ENCODE measurements at regions not wholly inside any gene's neighbourhood (a gene's known extent, or its start where the extent isn't known, plus 50 kb on each side); places are given as distances from the start of the nearest gene placed in this dataset.
"Not testable (repeated sequence)": the region's sequence is repeated elsewhere in the genome, so short reads cannot be mapped to it uniquely, and the experiment has no call there.

GRCh38 chr18:11458447-11458846 is 150.9 kb upstream of the SLC35G4 start:
- Histone ChIP-seq H2AFZ (no peak overlapping the region), H3K4me3 (no peak overlapping the region), H3K4me1 (ENCODE audit: insufficient read depth) (no peaks in the 10 kb centered on the region), H3K36me3 (replicated peaks; ENCODE audit: insufficient read depth, low read depth) (no peaks in the 10 kb centered on the region), H3K79me2 (no peaks in the 10 kb centered on the region), H3K27ac (no peak overlapping the region), H3K4me2 (no peak overlapping the region), H3K27me3 (no peaks in the 10 kb centered on the region), H3K9me2 (replicated peaks; ENCODE audit: insufficient read depth) (no peaks in the 10 kb centered on the region), H4K20me1 (ENCODE audit: insufficient read depth, poor library complexity, severe bottlenecking) (no peaks in the 10 kb centered on the region), H3K9me3 (ENCODE audit: low read depth) (no peaks in the 10 kb centered on the region)
- TF ChIP-seq EZH2 (IDR thresholded peaks at IDR 0.05; ENCODE audit: borderline replicate concordance) (no peak), CTCF (IDR thresholded peaks at IDR 0.05; ENCODE audit: poor library complexity) (no peak), EZH2phosphoT487 (IDR thresholded peaks at IDR 0.05; ENCODE audit: low read depth, severe bottlenecking, unreplicated experiment) (no peak)
- no peak for DNase-seq (ENCODE audit: low spot score)
- WGBS (ENCODE audit: low lambda C conversion rate, missing lambda C conversion rate): 87% methylated on average over 3 of the region's 3 CpGs

DNA sequence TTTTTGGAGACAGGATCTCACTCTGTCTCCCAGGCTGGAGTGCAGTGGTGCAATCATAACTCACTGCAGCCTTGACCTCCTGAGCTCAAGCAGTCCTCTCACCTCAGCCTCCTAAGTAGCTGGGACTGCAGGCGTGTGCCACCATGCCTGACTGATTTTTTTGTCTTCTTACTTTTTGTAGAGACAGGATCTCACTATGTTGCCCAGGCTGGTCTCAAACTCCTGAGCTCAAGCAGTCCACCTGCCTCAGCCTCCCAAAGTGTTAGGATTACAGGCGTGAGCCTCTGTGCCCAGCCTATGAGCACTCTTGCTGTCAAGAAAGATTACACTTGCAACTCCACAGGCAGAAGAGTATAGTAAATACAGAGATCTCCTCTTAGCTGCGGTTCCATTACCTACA is 151.5 kb upstream of the SLC35G4 start:
- DNase-seq (ENCODE audit: low spot score); H4K20me1 ChIP-seq (ENCODE audit: insufficient read depth, poor library complexity, severe bottlenecking); H3K79me2 ChIP-seq; H3K4me2 ChIP-seq; H3K9me3 ChIP-seq (ENCODE audit: low read depth); H3K27ac ChIP-seq; H2AFZ ChIP-seq; H3K4me1 ChIP-seq (ENCODE audit: insufficient read depth); H3K9me2 ChIP-seq (replicated peaks; ENCODE audit: insufficient read depth); H3K27me3 ChIP-seq; H3K4me3 ChIP-seq; H3K36me3 ChIP-seq (replicated peaks; ENCODE audit: insufficient read depth, low read depth): not testable (repeated sequence)
- WGBS (ENCODE audit: low lambda C conversion rate, missing lambda C conversion rate): 87% methylated on average over 3 of the region's 3 CpGs

DNA sequence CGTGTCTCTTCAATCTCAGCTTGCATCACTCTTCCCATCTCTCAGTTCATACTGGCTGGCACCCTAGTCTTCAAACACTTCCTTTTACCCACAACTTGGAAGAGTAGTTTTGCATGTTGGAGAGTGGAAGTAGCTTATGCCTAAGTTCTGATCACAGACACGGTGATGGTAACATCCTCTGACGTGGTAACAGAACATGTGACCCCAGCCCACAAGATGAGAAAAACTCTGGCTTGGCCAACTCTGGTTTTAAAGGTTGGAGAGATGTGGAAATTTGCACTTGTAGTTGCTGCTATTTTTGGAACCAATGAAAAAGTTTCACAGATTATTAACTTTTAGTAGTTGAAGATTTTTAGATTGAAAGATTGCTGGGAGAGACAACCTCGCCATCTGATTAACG is 155.4 kb upstream of the SLC35G4 start:
- Histone ChIP-seq H2AFZ (no peak overlapping the region), H3K27ac (no peak overlapping the region), H3K79me2 (no peaks in the 10 kb centered on the region), H3K4me2 (no peak overlapping the region), H3K4me3 (no peak overlapping the region), H3K4me1 (ENCODE audit: insufficient read depth) (no peaks in the 10 kb centered on the region), H3K9me2 (replicated peaks; ENCODE audit: insufficient read depth) (no peaks in the 10 kb centered on the region), H4K20me1 (ENCODE audit: insufficient read depth, poor library complexity, severe bottlenecking) (no peaks in the 10 kb centered on the region), H3K9me3 (ENCODE audit: low read depth) (no peaks in the 10 kb centered on the region), H3K36me3 (replicated peaks; ENCODE audit: insufficient read depth, low read depth) (no peaks in the 10 kb centered on the region), H3K27me3 (no peaks in the 10 kb centered on the region)
- WGBS (ENCODE audit: low lambda C conversion rate, missing lambda C conversion rate): 90% methylated on average over 5 of the region's 5 CpGs
- TF ChIP-seq EZH2 (IDR thresholded peaks at IDR 0.05; ENCODE audit: borderline replicate concordance) (no peak), CTCF (IDR thresholded peaks at IDR 0.05; ENCODE audit: poor library complexity) (no peak), EZH2phosphoT487 (IDR thresholded peaks at IDR 0.05; ENCODE audit: low read depth, severe bottlenecking, unreplicated experiment) (no peak)
- DNase-seq (ENCODE audit: low spot score): no peak

DNA sequence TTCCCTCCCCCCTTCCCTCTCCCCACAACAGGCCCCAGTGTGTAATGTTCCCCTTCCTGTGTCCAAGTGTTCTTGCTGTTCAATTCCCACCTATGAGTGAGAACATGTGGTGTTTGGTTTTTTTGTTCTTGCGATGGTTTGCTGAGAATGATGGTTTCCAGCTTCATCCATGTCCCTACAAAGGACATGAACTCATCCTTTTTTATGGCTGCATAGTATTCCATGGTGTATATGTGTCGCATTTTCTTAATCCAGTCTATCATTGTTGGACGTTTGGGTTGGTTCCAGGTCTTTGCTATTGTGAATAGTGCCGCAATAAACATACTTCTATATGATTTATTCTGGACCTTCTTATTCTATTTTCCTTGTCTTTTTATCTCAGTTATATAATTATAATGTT is 165.2 kb upstream of the SLC35G4 start:
- not testable (repeated sequence) for H3K4me1 ChIP-seq (ENCODE audit: insufficient read depth); H3K4me2 ChIP-seq; H3K4me3 ChIP-seq; H3K27ac ChIP-seq; DNase-seq (ENCODE audit: low spot score); H3K79me2 ChIP-seq; H3K36me3 ChIP-seq (replicated peaks; ENCODE audit: insufficient read depth, low read depth); H4K20me1 ChIP-seq (ENCODE audit: insufficient read depth, poor library complexity, severe bottlenecking); H2AFZ ChIP-seq; H3K9me3 ChIP-seq (ENCODE audit: low read depth); H3K9me2 ChIP-seq (replicated peaks; ENCODE audit: insufficient read depth); H3K27me3 ChIP-seq
- WGBS (ENCODE audit: low lambda C conversion rate, missing lambda C conversion rate): 93% methylated on average over 4 of the region's 4 CpGs

DNA sequence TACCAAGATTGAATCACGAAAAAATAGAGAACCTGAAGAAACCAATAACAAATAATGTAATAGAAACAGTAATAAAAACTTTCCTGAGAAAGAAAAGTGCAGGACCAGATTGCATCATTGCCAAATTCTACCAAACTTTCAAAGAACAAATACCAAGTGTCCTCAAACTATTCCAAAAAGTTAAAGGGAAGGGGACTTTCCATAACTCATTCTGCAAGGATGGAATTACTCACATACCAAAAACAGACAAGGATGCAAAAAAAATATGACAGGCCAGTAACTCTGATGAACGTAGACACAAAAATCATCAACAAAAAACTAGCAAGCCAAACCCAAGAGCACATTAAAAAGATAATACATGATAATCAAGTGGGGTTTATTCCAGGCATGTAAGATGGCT is 172.3 kb upstream of the SLC35G4 start:
- no peak for DNase-seq (ENCODE audit: low spot score)
- 66% methylated on average over 2 of the region's 2 CpGs for WGBS (ENCODE audit: low lambda C conversion rate, missing lambda C conversion rate)
- Histone ChIP-seq H3K36me3 (replicated peaks; ENCODE audit: insufficient read depth, low read depth) (no peaks in the 10 kb centered on the region), H3K27me3 (no peaks in the 10 kb centered on the region), H3K4me2 (no peak overlapping the region), H2AFZ (no peak overlapping the region), H3K4me3 (no peak overlapping the region), H3K27ac (no peak overlapping the region), H4K20me1 (ENCODE audit: insufficient read depth, poor library complexity, severe bottlenecking) (no peaks in the 10 kb centered on the region), H3K9me3 (ENCODE audit: low read depth) (no peaks in the 10 kb centered on the region), H3K4me1 (ENCODE audit: insufficient read depth) (no peaks in the 10 kb centered on the region), H3K9me2 (replicated peaks; ENCODE audit: insufficient read depth) (no peaks in the 10 kb centered on the region), H3K79me2 (no peaks in the 10 kb centered on the region)
- TF ChIP-seq EZH2phosphoT487 (IDR thresholded peaks at IDR 0.05; ENCODE audit: low read depth, severe bottlenecking, unreplicated experiment): no peak
- TF ChIP-seq EZH2 (IDR thresholded peaks at IDR 0.05; ENCODE audit: borderline replicate concordance): no peak
- no peak for TF ChIP-seq CTCF (IDR thresholded peaks at IDR 0.05; ENCODE audit: poor library complexity)

All from hepatocyte (in vitro differentiated cells).